ENCODE measurements at regions not wholly inside any gene's neighbourhood (a gene's known extent, or its start where the extent isn't known, plus 50 kb on each side); places are given as distances from the start of the nearest gene placed in this dataset.

DNA sequence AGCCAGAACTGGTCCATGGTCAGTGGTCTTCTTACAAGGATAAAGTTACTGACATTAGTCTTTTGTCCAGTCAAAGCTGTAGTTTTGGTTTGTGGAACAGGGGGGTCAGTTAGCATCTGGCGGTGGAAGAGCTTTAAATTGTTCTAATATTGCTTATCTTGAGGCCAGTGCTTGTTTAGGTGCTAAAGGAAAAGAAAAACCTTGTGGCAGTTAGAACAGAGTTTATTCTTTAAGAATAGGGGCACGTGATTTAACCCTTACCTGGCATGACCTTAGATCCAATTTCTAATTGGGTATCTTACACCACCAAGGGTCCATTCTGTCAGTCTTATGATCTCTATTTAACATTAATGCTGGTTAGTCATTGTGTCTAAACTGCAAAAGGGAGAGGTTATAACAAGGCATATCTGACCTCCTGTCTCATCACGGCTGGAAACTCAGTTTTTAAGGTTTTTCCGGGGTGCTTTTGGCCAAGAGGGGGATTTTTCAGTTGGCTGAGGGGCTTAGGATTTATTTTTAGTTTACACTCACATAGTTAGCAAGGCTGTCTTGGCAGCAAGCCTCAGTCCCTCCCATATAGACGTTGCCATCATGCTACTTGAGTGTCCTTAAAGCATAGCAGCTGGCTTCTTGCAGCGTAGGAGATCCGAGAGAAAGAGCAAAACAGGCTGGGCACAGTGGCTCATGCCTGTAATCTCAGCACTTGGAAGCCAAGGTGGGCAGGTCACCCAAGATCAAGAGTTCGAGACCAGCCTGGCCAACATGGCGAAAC, 60.1 kb upstream of the FAM89A start:
- Histone ChIP-seq H4K20me1 (replicated peaks; ENCODE audit: control insufficient read depth, extremely low read depth, insufficient read depth, low read length) (no peaks in the 10 kb centered on the region), H3K4me1 (ENCODE audit: control insufficient read depth, extremely low read depth, insufficient read depth, low read length) (no peaks in the 10 kb centered on the region), H3K4me2 (ENCODE audit: insufficient read depth, low read length) (no peak overlapping the region), H3K27ac (ENCODE audit: insufficient read depth, low read depth, low read length) (no peak overlapping the region), H2AFZ (ENCODE audit: low read depth, low read length) (no peak overlapping the region), H3K9me3 (replicated peaks; ENCODE audit: control insufficient read depth, insufficient read depth, low read length) (no peaks in the 10 kb centered on the region), H3K9me1 (replicated peaks; ENCODE audit: control insufficient read depth, extremely low read depth, insufficient read depth, low read length) (no peaks in the 10 kb centered on the region), H3K36me3 (ENCODE audit: control insufficient read depth in 2 of 2, extremely low read depth in 1 of 2, insufficient read depth in 2 of 2, low read length in 2 of 2) (no peaks in the 10 kb centered on the region), H3K9ac (replicated peaks; ENCODE audit: extremely low read depth, insufficient read depth, low read length) (no peak overlapping the region), H3K79me2 (ENCODE audit: control insufficient read depth, insufficient read depth, low read length) (no peaks in the 10 kb centered on the region), H3K27me3 (ENCODE audit: control insufficient read depth in 2 of 2, insufficient read depth in 2 of 2, low read length in 2 of 2) (peaks cover 2 to 4% of the 10 kb centered on the region in 2 experiments), H3K4me3 (replicated peaks in 1 of 3; ENCODE audit: insufficient read depth in 1 of 3, low read depth in 1 of 3, low read length in 3 of 3) (no peak overlapping the region)
- intact Hi-C loops (cut with micrococcal nuclease) (no loop called here), dilution Hi-C loops (cut with MboI; ENCODE audit: extremely low pct_ligation_motif_present, low sequenced_read_pairs) (no loop called here)
- no peak for FAIRE-seq
- no TSS peak for BruUV-seq (replicated peaks)
- POLR2A ChIA-PET: no interaction called here
- DNase-seq (ENCODE audit: low read depth, low spot score): no peak
- CTCF ChIA-PET: interaction anchor here (0.9 to 1.3 kb wide), 3 partner anchors 8 to 117 kb away, joined by 3 read pairs; no protein-coding TSS in a partner anchor
- TF ChIP-seq MYC (IDR thresholded peaks at IDR 0.05; ENCODE audit: low read depth, low read length): no peak
- no peak for TF ChIP-seq GATA2 (IDR thresholded peaks at IDR 0.05; ENCODE audit: insufficient read depth, insufficient read length, low read depth, low read length)
- TF ChIP-seq, protein P1, sequence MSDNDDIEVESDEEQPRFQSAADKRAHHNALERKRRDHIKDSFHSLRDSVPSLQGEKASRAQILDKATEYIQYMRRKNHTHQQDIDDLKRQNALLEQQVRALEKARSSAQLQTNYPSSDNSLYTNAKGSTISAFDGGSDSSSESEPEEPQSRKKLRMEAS (IDR thresholded peaks at IDR 0.05; ENCODE audit: insufficient read depth, insufficient read length): no peak
- TF ChIP-seq, protein P2, sequence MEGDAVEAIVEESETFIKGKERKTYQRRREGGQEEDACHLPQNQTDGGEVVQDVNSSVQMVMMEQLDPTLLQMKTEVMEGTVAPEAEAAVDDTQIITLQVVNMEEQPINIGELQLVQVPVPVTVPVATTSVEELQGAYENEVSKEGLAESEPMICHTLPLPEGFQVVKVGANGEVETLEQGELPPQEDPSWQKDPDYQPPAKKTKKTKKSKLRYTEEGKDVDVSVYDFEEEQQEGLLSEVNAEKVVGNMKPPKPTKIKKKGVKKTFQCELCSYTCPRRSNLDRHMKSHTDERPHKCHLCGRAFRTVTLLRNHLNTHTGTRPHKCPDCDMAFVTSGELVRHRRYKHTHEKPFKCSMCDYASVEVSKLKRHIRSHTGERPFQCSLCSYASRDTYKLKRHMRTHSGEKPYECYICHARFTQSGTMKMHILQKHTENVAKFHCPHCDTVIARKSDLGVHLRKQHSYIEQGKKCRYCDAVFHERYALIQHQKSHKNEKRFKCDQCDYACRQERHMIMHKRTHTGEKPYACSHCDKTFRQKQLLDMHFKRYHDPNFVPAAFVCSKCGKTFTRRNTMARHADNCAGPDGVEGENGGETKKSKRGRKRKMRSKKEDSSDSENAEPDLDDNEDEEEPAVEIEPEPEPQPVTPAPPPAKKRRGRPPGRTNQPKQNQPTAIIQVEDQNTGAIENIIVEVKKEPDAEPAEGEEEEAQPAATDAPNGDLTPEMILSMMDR (IDR thresholded peaks at IDR 0.05; ENCODE audit: extremely low read depth in 1 of 2, insufficient read depth in 1 of 2, low read depth in 1 of 2, low read length in 2 of 2): no peak
- no peak for TF ChIP-seq POLR2AphosphoS5 (IDR thresholded peaks at IDR 0.05; ENCODE audit: insufficient read depth, low read depth, low read length)

Data from endothelial cell of umbilical vein (primary cell).